ENCODE measurements at regions not wholly inside any gene's neighbourhood (a gene's known extent, or its start where the extent isn't known, plus 50 kb on each side); places are given as distances from the start of the nearest gene placed in this dataset.
"Not testable (repeated sequence)": the region's sequence is repeated elsewhere in the genome, so short reads cannot be mapped to it uniquely, and the experiment has no call there.

DNA sequence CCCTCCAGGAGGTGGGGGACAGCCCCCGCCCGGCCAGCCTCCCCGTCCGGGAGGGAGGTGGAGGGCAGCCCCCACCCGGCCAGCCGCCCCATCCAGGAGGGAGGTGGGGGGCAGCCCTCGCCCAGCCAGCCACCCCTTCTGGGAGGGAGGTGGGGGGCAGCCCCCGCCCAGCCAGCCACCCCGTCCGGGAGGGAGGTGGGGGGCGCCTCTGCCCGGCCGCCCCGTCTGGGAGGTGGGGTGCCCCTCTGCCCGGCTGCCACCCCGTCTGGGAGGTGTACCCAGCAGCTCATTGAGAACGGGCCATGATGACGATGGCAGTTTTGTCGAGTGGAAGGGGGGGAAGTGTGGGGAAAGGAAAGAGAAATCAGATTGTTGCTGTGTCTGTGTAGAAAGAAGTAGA lies 81.9 kb upstream of the NALF2 start:
- TF ChIP-seq CTCF (IDR thresholded peaks at IDR 0.05 in 2 of 3, conservative IDR thresholded peaks at IDR 0.05 in 1 of 3; ENCODE audit: borderline replicate concordance in 1 of 3, insufficient read depth in 1 of 3, low read depth in 2 of 3, low read length in 2 of 3); ZNF274 (IDR thresholded peaks at IDR 0.05; ENCODE audit: low read depth, low read length); EGR1 (IDR thresholded peaks at IDR 0.05; ENCODE audit: low read depth); RAD21 (IDR thresholded peaks at IDR 0.05; ENCODE audit: low read depth); POLR2A (IDR thresholded peaks at IDR 0.05; ENCODE audit: borderline replicate concordance, extremely low read depth, insufficient read depth, insufficient read length); SIN3A (IDR thresholded peaks at IDR 0.05; ENCODE audit: low read depth); CBX3 (IDR thresholded peaks at IDR 0.05; ENCODE audit: low read depth); EZH2 (IDR thresholded peaks at IDR 0.05); CEBPB (IDR thresholded peaks at IDR 0.05; ENCODE audit: low read depth); POLR2AphosphoS5 (IDR thresholded peaks at IDR 0.05; ENCODE audit: low read depth, low read length); ELF1 (IDR thresholded peaks at IDR 0.05; ENCODE audit: borderline replicate concordance, low read depth); EZH2phosphoT487 (IDR thresholded peaks at IDR 0.05; ENCODE audit: borderline replicate concordance): not testable (repeated sequence)
